A673 (cell line): ENCODE measurements at regions not wholly inside any gene's neighbourhood (a gene's known extent, or its start where the extent isn't known, plus 50 kb on each side); places are given as distances from the start of the nearest gene placed in this dataset.

ENCODE experiments used
- BruUV-seq: library from RNA; stranded (reverse); fragments of 400-500 nt; replicated peaks from 2 replicates; lab custom pipeline; 2021; lab: Mats Ljungman, UMichigan
- CTCF ChIA-PET: fragments of 300-600 bp; sonication (Branson Sonifier 250); formaldehyde crosslinking; loops from one replicate; lab custom pipeline; 2022; ENCODE audit warnings: antibody characterized with exemption; lab: Charles Lee
- POLR2A ChIA-PET: fragments of 300-600 bp; sonication (Branson Sonifier 250); formaldehyde crosslinking; loops from one replicate; lab custom pipeline; 2022; ENCODE audit warnings: antibody characterized with exemption; ENCODE audit not compliant: low non-redundant PET; lab: Charles Lee
- DNase-seq: peaks from one replicate; pipeline ENCODE4 v3.0.0-alpha.2; 2015; ENCODE audit warnings: low spot score
- H3K27ac ChIP-seq: fragments of 200-600 bp; sonication (generic); 2 replicates; pipeline ENCODE4 v1.5.1; 2016; ENCODE audit warnings: mixed run types, low read depth, mild to moderate bottlenecking, mixed read lengths, antibody characterized with exemption, low read length; ENCODE audit not compliant: poor library complexity, severe bottlenecking
- H3K27me3 ChIP-seq: fragments of 200-600 bp; sonication (generic); replicated peaks from 2 replicates; pipeline ENCODE4 v1.6.1; 2017; ENCODE audit warnings: mixed run types, low read depth, mild to moderate bottlenecking, mixed read lengths, antibody characterized with exemption, low read length; ENCODE audit not compliant: insufficient read depth, poor library complexity
- H3K36me3 ChIP-seq: fragments of 200-600 bp; sonication (generic); 2 replicates; pipeline ENCODE4 v1.6.1; 2016; ENCODE audit warnings: mixed run types, mild to moderate bottlenecking, mixed read lengths, antibody characterized with exemption, low read length; ENCODE audit not compliant: insufficient read depth, poor library complexity, severe bottlenecking
- H3K4me1 ChIP-seq: fragments of 200-600 bp; sonication (generic); 2 replicates; pipeline ENCODE4 v1.6.1; 2017; ENCODE audit warnings: mixed run types, mild to moderate bottlenecking, mixed read lengths, antibody characterized with exemption, low read length; ENCODE audit not compliant: insufficient read depth, poor library complexity, severe bottlenecking
- H3K4me3 ChIP-seq: fragments of 200-600 bp; sonication (generic); 2 replicates; pipeline ENCODE4 v1.5.1; 2016; ENCODE audit warnings: low read depth, mixed run types, mild to moderate bottlenecking, mixed read lengths, low read length; ENCODE audit not compliant: poor library complexity, severe bottlenecking
- H3K9me3 ChIP-seq: fragments of 200-600 bp; sonication (generic); 2 replicates; pipeline ENCODE4 v1.6.1; 2016; ENCODE audit warnings: mixed run types, low read depth, mild to moderate bottlenecking, mixed read lengths, antibody characterized with exemption, low read length; ENCODE audit not compliant: poor library complexity, severe bottlenecking
- EZH2 ChIP-seq: fragments of 200-600 bp; sonication (generic); IDR thresholded peaks from 2 replicates; pipeline ENCODE4 v1.6.1; 2017; ENCODE audit warnings: borderline replicate concordance, low read depth, mild to moderate bottlenecking, mixed read lengths, antibody characterized with exemption, low read length; ENCODE audit not compliant: poor library complexity, severe bottlenecking
- intact Hi-C: fragments of 100-400 bp; cut with micrococcal nuclease; formaldehyde crosslinking; loops from one replicate; pipeline ENCODE4 v1.10.0; 2022; ENCODE audit not compliant: unreplicated experiment
- TF ChIP-seq, protein P1 (sequence below): fragments of 300-800, 200-600 bp; sonication (generic); conservative IDR thresholded peaks from 2 replicates; pipeline ENCODE4 v1.5.1; 2017; ENCODE audit warnings: low read depth, mild to moderate bottlenecking, antibody characterized with exemption, low read length, moderate library complexity, mixed read lengths

DNA sequence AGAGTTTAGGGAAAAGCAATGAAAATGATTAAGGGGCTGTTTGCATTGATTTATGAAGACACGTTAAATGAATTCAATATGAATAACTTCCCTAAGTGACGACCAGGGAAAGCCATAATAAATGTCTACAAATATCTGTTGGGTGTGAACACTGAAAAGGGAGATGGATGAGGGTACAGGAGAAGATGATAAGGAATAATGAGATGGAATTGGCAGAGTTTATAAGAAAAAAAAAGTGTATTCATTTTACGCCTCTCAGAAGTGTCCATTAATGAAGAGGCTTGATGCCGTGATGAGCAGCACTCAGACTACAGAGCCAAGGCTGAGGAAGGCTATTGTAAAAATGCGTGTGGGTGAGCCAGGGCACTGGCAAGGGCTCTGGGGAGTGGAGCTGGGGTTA, 346.7 kb upstream of the AKR1E2 start:
- TF ChIP-seq EZH2, result no peak
- TF ChIP-seq, protein P1, sequence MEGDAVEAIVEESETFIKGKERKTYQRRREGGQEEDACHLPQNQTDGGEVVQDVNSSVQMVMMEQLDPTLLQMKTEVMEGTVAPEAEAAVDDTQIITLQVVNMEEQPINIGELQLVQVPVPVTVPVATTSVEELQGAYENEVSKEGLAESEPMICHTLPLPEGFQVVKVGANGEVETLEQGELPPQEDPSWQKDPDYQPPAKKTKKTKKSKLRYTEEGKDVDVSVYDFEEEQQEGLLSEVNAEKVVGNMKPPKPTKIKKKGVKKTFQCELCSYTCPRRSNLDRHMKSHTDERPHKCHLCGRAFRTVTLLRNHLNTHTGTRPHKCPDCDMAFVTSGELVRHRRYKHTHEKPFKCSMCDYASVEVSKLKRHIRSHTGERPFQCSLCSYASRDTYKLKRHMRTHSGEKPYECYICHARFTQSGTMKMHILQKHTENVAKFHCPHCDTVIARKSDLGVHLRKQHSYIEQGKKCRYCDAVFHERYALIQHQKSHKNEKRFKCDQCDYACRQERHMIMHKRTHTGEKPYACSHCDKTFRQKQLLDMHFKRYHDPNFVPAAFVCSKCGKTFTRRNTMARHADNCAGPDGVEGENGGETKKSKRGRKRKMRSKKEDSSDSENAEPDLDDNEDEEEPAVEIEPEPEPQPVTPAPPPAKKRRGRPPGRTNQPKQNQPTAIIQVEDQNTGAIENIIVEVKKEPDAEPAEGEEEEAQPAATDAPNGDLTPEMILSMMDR, result no peak
- H3K4me1 ChIP-seq, result no peaks in the 10 kb centered on the region
- no peak overlapping the region for H3K27ac ChIP-seq
- no peak for DNase-seq
- no TSS peak for BruUV-seq
- H3K9me3 ChIP-seq, result no peaks in the 10 kb centered on the region
- H3K4me3 ChIP-seq, result no peak overlapping the region
- intact Hi-C loops, result no loop called here
- ChIA-PET CTCF (no interaction called here), POLR2A (no interaction called here)
- peaks cover 9% of the 10 kb centered on the region for H3K27me3 ChIP-seq
- no peaks in the 10 kb centered on the region for H3K36me3 ChIP-seq

- no peaks in the 10 kb centered on the region for H3K4me1 ChIP-seq
- no peaks in the 10 kb centered on the region for H3K36me3 ChIP-seq
- CTCF ChIA-PET, result no interaction called here
- POLR2A ChIA-PET, result no interaction called here
- H3K9me3 ChIP-seq, result no peaks in the 10 kb centered on the region
- H3K27me3 ChIP-seq, result peaks cover 9% of the 10 kb centered on the region
- no TSS peak for BruUV-seq
- intact Hi-C loops, result no loop called here
- no peak overlapping the region for H3K4me3 ChIP-seq
- TF ChIP-seq, protein P1, result no peak
- no peak for TF ChIP-seq EZH2
- no peak overlapping the region for H3K27ac ChIP-seq
- DNase-seq, result no peak
Observed at GRCh38 chr10:4477664-4478063, 348.3 kb upstream of the AKR1E2 start.

DNA sequence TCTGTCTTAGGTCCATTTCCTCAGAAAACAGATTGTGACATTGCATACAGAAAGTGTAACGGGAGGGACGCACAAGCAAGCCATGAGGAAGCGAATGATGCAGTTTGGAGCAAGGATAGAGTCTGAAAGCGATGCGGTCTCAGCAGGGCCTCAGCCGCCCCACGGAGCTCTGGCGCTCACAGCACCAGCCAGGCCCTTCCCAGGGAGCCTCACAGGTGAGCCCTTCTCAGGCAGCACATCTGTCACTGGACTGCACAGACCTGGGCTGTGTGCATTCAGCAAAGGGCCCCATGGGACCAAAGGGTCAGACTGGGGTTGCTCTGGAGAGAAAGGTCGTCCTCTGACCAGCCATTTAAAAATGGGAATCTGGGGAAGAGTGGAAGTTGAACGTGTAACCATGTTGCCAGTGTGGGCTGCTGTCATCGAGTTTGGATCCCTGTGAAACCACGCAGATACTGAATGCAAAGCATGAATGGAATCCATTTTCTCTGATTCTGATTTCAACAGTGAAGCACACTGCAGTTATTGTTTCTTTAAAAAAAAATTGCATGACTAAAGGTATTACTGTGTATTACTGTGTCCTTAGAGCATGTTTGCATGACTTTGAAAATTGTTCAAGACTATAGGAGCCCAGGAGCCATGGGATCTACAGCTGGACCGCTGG, 350.0 kb upstream of the AKR1E2 start:
- no peak for TF ChIP-seq EZH2
- TF ChIP-seq, protein P1, result no peak
- Histone ChIP-seq H3K9me3 (no peaks in the 10 kb centered on the region), H3K4me3 (no peak overlapping the region), H3K4me1 (no peaks in the 10 kb centered on the region), H3K27ac (no peak overlapping the region), H3K27me3 (peaks cover 9% of the 10 kb centered on the region), H3K36me3 (no peaks in the 10 kb centered on the region)
- BruUV-seq, result no TSS peak
- ChIA-PET CTCF (no interaction called here), POLR2A (no interaction called here)
- no peak for DNase-seq
- intact Hi-C loops, result no loop called here
